Forelimb muscle (tissue), 1 donor: ENCODE measurements at regions not wholly inside any gene's neighbourhood (a gene's known extent, or its start where the extent isn't known, plus 50 kb on each side); places are given as distances from the start of the nearest gene placed in this dataset.
"Not testable (repeated sequence)": the region's sequence is repeated elsewhere in the genome, so short reads cannot be mapped to it uniquely, and the experiment has no call there.

Experiments
- DNase-seq: peaks from one replicate; pipeline ENCODE4 v3.0.0-alpha.2; 2013; ENCODE audit warnings: low read depth

GRCh38 chr11:100531290-100531689, 155.8 kb upstream of the ARHGAP42 start:
- not testable (repeated sequence) for DNase-seq

- no peak for DNase-seq
Observed at GRCh38 chr11:100536979-100537378, 150.1 kb upstream of the ARHGAP42 start.

GRCh38 chr11:100543386-100543785, 143.7 kb upstream of the ARHGAP42 start:
- no peak for DNase-seq

GRCh38 chr11:100545556-100545955, 141.5 kb upstream of the ARHGAP42 start:
- DNase-seq = no peak

GRCh38 chr11:100545970-100546369, 141.1 kb upstream of the ARHGAP42 start:
- no peak for DNase-seq

- DNase-seq = no peak
Observed at GRCh38 chr11:100546714-100547113, 140.4 kb upstream of the ARHGAP42 start.

GRCh38 chr11:100550298-100550697, 136.8 kb upstream of the ARHGAP42 start:
- no peak for DNase-seq

GRCh38 chr11:100550912-100551632, 136.0 kb upstream of the ARHGAP42 start:
- DNase-seq = no peak

- DNase-seq = no peak
Observed at GRCh38 chr11:100555931-100556330, 131.2 kb upstream of the ARHGAP42 start.

GRCh38 chr11:100556781-100557180, 130.3 kb upstream of the ARHGAP42 start:
- no peak for DNase-seq

GRCh38 chr11:100557830-100558611, 129.1 kb upstream of the ARHGAP42 start:
- DNase-seq = no peak

GRCh38 chr11:100560606-100561005, 126.5 kb upstream of the ARHGAP42 start:
- no peak for DNase-seq

GRCh38 chr11:100561323-100561722, 125.8 kb upstream of the ARHGAP42 start:
- no peak for DNase-seq

GRCh38 chr11:100562128-100562527, 125.0 kb upstream of the ARHGAP42 start:
- no peak for DNase-seq

- no peak for DNase-seq
Observed at GRCh38 chr11:100563541-100564280, 123.4 kb upstream of the ARHGAP42 start.

GRCh38 chr11:100573911-100574513, 113.1 kb upstream of the ARHGAP42 start:
- DNase-seq = no peak

GRCh38 chr11:100574894-100575769, 112.0 kb upstream of the ARHGAP42 start:
- no peak for DNase-seq

- DNase-seq = no peak
Observed at GRCh38 chr11:100575860-100576717, 111.0 kb upstream of the ARHGAP42 start.

GRCh38 chr11:100576718-100577021, 110.4 kb upstream of the ARHGAP42 start:
- DNase-seq = no peak

GRCh38 chr11:100578831-100579311, 108.2 kb upstream of the ARHGAP42 start:
- DNase-seq = no peak
